NCI-H1417 (cell line): ENCODE measurements at regions not wholly inside any gene's neighbourhood (a gene's known extent, or its start where the extent isn't known, plus 50 kb on each side); places are given as distances from the start of the nearest gene placed in this dataset.

Experiments used
- DNase-seq, 3 experiments: peaks; one replicate each; lab custom pipeline; 2025; lab: John Stamatoyannopoulos, UW

- DNase-seq, result no peak
These were observed 90.1 kb downstream of the ERCC5 start for GRCh38 chr13:102935896-102936321.

DNA sequence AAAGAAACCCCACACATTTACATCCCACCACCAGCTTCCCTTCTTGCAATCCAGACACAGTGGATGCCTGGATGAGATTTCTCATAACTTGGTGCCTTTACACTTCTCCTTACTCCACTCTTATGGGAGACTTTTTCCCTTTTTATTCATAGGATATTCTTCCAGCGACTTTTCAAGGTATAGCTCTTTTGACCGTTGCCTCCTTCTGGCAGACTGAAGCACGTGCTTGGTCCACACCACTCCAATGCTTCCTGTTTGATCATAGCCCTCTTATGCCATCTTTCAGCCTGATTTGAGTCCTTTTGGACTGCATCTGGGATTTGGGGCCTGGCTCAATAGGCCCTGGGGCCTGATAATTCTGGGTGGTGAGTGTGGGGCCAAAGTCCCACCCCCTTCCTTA, 87.7 kb downstream of the ERCC5 start:
- DNase-seq, result no peak

DNA sequence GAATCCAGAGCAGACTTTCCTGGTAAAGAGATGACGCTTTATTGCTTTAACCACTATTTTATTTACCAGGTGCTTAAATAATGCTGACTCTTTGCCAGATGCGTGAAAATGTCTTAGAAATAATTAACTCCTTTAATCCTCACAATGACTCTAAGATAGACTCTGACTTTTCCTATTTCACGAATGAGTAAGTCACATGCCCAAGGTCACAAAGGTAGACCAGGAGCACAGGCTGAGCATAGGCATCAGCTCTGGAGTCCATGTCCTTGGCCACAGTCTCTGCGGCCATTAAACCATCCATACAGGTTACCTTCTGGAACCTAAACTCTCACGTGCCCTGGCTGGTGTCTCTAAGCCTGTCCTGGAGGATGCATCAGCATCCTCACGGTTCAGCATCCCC, 87.3 kb downstream of the ERCC5 start:
- no peak for DNase-seq

GRCh38 chr13:102932331-102932730, 86.5 kb downstream of the ERCC5 start:
- no peak for DNase-seq

GRCh38 chr13:102930566-102930965, 84.7 kb downstream of the ERCC5 start:
- DNase-seq, result peak in 1 of 3 experiments; percentile 71

DNA sequence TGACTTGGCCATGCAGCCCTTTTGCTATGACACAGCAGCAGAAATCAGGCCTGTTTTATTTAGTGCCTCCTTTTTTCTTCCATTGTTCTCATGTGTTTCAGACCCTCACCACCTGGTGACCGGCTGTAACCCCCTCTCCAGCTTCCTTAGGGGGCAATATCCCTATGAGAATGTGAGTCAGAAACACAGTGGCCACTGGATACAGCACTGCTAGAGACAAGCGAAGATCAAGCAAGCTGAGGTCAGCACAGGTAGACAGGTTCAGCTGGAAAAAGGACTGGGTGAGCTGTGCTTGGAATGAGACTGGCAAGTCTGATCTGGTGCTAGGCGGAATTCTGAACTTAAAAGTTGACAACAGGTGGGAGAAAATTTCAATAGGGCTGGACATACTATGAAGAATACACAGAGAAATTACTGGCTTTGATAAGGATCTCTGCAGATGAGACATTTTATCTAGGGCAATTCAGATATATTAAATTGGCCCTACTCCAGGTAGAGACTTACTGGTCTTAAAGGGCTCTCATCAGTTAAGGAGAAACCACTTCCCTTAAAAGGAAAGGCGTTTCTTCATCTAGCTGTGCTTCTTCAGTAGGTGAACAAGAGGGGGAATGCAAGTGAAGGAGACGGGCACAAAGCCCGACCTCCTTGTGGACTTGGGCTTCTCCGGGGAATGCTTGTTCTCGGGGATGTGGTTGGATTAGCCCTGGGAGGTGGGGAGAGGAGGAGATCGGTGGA, 83.3 kb downstream of the ERCC5 start:
- peak in 1 of 3 experiments; percentile 49 for DNase-seq
